ENCODE measurements at regions not wholly inside any gene's neighbourhood (a gene's known extent, or its start where the extent isn't known, plus 50 kb on each side); places are given as distances from the start of the nearest gene placed in this dataset.

GRCh38 chr4:187786190-187786589 lies 209.4 kb upstream of the ZFP42 start:
- Histone ChIP-seq H3K79me2 (no peaks in the 10 kb centered on the region), H3K9me3 (ENCODE audit: low read depth) (no peaks in the 10 kb centered on the region), H3K4me2 (no peak overlapping the region), H4K20me1 (ENCODE audit: insufficient read depth, poor library complexity, severe bottlenecking) (no peaks in the 10 kb centered on the region), H3K9me2 (replicated peaks; ENCODE audit: insufficient read depth) (no peaks in the 10 kb centered on the region), H3K4me3 (no peak overlapping the region), H3K36me3 (replicated peaks; ENCODE audit: insufficient read depth, low read depth) (no peaks in the 10 kb centered on the region), H2AFZ (no peak overlapping the region), H3K27me3 (no peaks in the 10 kb centered on the region), H3K4me1 (ENCODE audit: insufficient read depth) (no peaks in the 10 kb centered on the region), H3K27ac (no peak overlapping the region)
- TF ChIP-seq CTCF (IDR thresholded peaks at IDR 0.05; ENCODE audit: poor library complexity) (no peak), EZH2phosphoT487 (IDR thresholded peaks at IDR 0.05; ENCODE audit: low read depth, severe bottlenecking, unreplicated experiment) (no peak), EZH2 (IDR thresholded peaks at IDR 0.05; ENCODE audit: borderline replicate concordance) (no peak)
- DNase-seq (ENCODE audit: low spot score): no peak

DNA sequence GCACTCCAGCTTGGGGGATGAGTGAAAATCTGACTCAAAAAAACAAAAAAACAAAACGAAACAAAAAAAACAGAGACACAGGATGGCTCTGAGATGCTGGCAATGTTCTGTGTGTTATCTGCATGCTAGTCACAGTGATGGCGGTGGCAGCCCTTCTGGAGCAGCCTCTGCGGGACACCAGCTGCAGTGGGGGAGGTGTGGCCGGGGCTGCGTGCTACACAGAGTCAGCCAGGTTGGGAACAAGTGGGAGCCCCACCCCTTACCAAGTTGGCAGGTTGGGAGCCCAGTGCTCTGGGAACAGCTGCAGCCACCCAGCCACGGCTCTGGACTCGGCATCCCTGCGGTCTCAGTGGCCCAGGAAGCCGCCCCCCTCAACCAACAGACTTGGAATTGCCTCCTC lies 206.5 kb upstream of the ZFP42 start:
- WGBS (ENCODE audit: low lambda C conversion rate, missing lambda C conversion rate): 93% methylated on average over 9 of the region's 9 CpGs

GRCh38 chr4:187795737-187796136 lies 199.8 kb upstream of the ZFP42 start:
- no peaks in the 10 kb centered on the region for H3K27me3 ChIP-seq

More for the DNA sequence above, 206.5 kb upstream of the ZFP42 start:
- no peak overlapping the region for H2AFZ ChIP-seq
- no peaks in the 10 kb centered on the region for H3K9me3 ChIP-seq (ENCODE audit: low read depth)
- no peaks in the 10 kb centered on the region for H3K9me2 ChIP-seq (replicated peaks; ENCODE audit: insufficient read depth)
- H4K20me1 ChIP-seq (ENCODE audit: insufficient read depth, poor library complexity, severe bottlenecking): no peaks in the 10 kb centered on the region
- H3K27ac ChIP-seq: no peak overlapping the region
- no peak for DNase-seq (ENCODE audit: low spot score)
- no peak overlapping the region for H3K4me2 ChIP-seq
- H3K79me2 ChIP-seq: no peaks in the 10 kb centered on the region
- no peak overlapping the region for H3K4me3 ChIP-seq
- no peaks in the 10 kb centered on the region for H3K36me3 ChIP-seq (replicated peaks; ENCODE audit: insufficient read depth, low read depth)
- H3K4me1 ChIP-seq (ENCODE audit: insufficient read depth): no peaks in the 10 kb centered on the region
- no peaks in the 10 kb centered on the region for H3K27me3 ChIP-seq
- TF ChIP-seq CTCF (IDR thresholded peaks at IDR 0.05; ENCODE audit: poor library complexity): no peak

More at GRCh38 chr4:187795737-187796136, 199.8 kb upstream of the ZFP42 start:
- no peaks in the 10 kb centered on the region for H3K4me1 ChIP-seq (ENCODE audit: insufficient read depth)
- H3K9me2 ChIP-seq (replicated peaks; ENCODE audit: insufficient read depth): no peaks in the 10 kb centered on the region
- no peaks in the 10 kb centered on the region for H4K20me1 ChIP-seq (ENCODE audit: insufficient read depth, poor library complexity, severe bottlenecking)
- no peak overlapping the region for H3K27ac ChIP-seq
- no peak for DNase-seq (ENCODE audit: low spot score)
- H3K36me3 ChIP-seq (replicated peaks; ENCODE audit: insufficient read depth, low read depth): no peaks in the 10 kb centered on the region
- no peak overlapping the region for H3K4me2 ChIP-seq
- H3K4me3 ChIP-seq: no peak overlapping the region
- TF ChIP-seq EZH2phosphoT487 (IDR thresholded peaks at IDR 0.05; ENCODE audit: low read depth, severe bottlenecking, unreplicated experiment): no peak
- no peak for TF ChIP-seq EZH2 (IDR thresholded peaks at IDR 0.05; ENCODE audit: borderline replicate concordance)
- TF ChIP-seq CTCF (IDR thresholded peaks at IDR 0.05; ENCODE audit: poor library complexity): no peak
- H2AFZ ChIP-seq: no peak overlapping the region
- no peaks in the 10 kb centered on the region for H3K9me3 ChIP-seq (ENCODE audit: low read depth)
- no peaks in the 10 kb centered on the region for H3K79me2 ChIP-seq

All from hepatocyte (in vitro differentiated cells).